GM21737 (cell line): ENCODE measurements at regions not wholly inside any gene's neighbourhood (a gene's known extent, or its start where the extent isn't known, plus 50 kb on each side); places are given as distances from the start of the nearest gene placed in this dataset.
"Not testable (repeated sequence)": the region's sequence is repeated elsewhere in the genome, so short reads cannot be mapped to it uniquely, and the experiment has no call there.

ENCODE experiments used
- ATAC-seq: cut with Tn5 transposase; IDR thresholded peaks from one replicate; pipeline ENCODE4 v1.9.1; 2021; ENCODE audit warnings: mild to moderate bottlenecking, moderate library complexity; ENCODE audit not compliant: unreplicated experiment

GRCh38 chr2:4029081-4029480 lies 325.7 kb downstream of the DCDC2C start:
- ATAC-seq: no peak

- ATAC-seq: no peak
These were observed 336.5 kb downstream of the DCDC2C start for GRCh38 chr2:4039896-4040295.

DNA sequence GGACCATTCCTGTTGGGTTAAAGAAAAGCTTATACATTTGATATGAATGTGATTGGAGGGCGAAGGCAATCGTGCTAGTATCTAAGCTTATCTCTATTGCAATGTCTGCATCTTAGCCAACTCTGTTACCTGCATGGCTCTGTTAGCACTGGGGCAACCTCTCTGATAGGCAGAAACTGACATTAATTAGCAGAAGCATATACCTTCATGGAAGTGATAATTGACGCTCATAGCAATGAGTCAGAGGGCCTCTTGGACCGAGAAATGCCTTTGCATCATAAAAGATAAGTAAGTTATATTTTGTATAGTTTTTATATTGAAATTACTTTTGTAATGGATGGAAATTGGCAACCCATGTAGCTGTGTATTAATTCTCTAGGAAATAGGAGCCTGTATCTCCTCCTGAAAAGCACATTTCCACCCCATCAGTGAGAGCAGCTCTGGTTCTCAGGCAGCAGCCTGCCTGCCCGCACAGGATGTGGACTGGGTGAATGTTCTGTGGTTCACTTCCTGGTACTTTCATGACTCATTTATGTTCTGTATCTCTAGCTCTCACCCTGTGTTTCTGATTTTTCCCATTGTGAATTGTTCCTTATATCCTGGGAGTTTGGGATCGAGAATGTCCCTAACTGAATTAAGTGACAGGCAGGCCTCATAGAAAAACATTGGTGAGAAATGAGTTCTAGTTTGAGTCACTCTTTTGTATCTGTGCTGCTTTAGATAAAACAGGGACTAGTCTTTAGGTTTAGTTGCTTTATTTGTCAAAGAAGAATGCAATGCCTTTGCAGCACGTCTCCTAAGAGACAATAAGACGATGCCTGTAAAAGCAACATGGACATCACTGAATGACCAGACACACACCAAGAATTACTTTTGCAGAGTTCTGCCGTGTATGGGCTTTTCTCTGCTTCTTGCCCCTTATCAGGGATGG lies 344.9 kb downstream of the DCDC2C start:
- no peak for ATAC-seq

GRCh38 chr2:4049463-4049862 lies 346.1 kb downstream of the DCDC2C start:
- no peak for ATAC-seq

- ATAC-seq: no peak
These were observed 350.6 kb downstream of the DCDC2C start for GRCh38 chr2:4053769-4054493.

- ATAC-seq: no peak
These were observed 362.8 kb downstream of the DCDC2C start for GRCh38 chr2:4066217-4066616.

DNA sequence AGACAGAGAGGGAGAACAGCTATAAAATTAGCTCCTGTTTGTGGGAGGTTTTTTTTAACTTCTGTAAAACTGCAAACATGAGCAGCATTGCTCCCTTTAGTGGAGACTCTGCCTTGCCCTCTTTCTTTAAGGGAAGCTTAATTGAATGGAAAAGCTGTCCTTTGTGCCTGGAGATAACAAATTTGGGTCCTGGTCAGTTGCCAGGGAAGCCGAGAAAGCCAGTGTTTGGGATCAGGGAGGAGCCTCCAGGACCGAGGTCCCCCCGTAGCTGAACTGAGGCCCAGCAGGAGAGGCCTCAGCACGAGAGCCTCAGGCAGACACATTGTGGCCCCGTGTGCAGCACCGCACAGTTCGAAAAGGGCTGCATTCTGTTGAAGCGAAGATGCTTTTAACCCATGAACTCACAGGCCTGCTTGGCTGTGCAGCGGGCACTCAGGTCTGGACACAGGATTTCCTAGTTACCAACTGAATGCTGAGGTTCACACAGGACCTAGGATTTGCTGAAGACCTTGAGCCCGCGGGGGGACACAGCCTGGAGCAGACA lies 369.7 kb downstream of the DCDC2C start:
- ATAC-seq: no peak

DNA sequence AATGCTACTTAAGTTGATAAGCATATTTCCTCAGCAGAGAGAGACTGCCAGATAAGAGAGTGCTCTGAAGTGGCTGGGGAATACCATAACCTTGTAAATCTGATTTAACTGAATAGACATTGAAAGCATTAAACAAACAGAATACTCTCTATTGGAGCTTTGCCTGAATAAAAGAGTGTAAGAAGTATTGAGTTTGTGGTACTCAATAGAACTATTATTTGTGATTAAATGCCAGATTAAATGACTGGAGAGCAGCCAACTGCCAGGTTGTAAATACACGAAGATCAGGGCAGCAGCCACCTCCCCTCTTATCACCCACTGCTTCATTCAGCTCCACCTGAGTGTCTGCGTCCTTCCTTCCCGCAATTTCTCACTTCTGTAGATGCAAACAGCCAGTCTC lies 373.6 kb downstream of the DCDC2C start:
- ATAC-seq: no peak

DNA sequence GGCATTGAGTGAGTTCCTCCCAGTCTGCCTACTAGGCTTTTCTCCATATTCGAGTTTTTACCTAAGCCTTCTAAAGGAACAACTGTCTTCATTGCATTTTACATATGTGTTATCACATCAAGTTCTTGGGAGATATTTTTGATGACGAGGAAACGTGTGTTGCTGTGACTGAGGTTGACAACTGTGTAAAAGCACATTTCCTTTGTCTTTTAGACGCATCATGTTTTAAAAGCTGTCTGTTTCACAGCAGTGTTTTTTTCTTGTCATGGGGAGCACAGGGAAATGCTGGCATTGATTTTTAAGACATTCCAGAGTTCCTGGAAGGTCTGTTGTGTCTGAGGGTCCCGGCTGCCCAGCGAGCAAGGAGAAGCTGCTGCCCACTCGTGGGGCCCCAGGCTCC lies 381.8 kb downstream of the DCDC2C start:
- no peak for ATAC-seq

DNA sequence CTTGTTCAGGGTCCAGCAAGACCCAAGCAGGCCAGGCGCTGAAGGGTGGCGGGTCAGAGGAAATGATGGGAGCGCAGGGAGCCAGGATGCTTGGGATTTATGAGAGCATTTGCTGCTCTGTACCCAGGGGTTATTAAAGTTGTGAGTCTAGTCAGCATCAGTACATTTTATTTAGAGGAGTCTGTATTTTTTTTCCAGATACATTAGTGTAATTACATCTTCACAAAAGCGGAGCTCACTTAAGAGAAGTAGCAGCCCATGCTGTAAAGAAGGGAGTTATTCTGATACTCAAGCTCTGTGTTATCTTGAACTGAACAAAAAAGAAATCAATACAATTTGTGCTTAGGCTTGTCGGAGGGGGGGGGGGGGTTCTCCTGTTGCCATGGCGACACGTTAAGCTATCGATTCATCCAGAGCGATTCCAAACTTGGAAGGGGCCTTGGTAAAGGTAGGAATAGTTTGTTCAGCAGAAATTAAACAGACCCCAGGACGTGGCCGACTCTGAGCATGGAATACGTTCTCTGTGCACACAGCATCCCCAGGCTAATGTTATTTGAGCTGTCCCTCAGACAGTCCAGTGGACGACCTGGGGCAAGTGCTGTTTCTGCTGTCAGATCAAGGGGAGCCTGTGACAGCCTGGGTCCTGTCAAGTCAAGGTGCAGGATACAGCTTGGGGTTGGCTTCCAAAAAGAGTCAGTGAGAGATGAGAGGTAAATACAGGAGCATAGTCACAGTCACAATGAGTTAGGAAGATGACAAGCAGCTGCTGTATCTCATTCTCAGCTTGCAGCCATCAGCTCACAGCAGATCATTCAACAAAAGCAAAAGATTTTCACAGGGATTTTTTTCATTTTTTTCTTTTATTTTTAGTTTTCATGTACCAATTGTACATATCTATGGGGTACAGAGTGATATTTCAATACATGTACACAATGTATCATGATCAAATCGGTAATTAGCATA lies 387.6 kb downstream of the DCDC2C start:
- ATAC-seq: no peak

GRCh38 chr2:4091869-4092268 lies 388.5 kb downstream of the DCDC2C start:
- ATAC-seq: no peak

DNA sequence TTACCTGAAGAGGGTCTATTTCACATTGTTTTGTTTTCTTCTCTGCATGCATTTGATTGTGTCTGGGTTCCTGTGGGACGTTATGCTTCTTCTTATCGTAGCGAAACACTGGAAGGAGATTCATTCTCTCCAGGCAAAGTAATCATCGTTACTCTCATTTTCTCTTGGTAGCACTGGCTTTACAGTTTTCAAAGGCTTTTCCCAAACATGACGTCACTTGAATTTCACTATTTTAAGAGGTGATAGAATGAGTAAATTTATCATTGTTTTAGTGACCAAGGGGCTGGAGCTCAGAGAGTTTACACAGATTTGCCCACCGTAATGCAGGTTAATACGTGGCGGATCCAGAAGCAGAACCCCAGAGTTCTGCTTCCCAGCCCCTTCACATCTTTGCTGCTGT lies 391.4 kb downstream of the DCDC2C start:
- ATAC-seq: no peak

- no peak for ATAC-seq
These were observed 393.8 kb downstream of the DCDC2C start for GRCh38 chr2:4096978-4097766.

GRCh38 chr2:4098137-4098536 lies 394.8 kb downstream of the DCDC2C start:
- no peak for ATAC-seq

DNA sequence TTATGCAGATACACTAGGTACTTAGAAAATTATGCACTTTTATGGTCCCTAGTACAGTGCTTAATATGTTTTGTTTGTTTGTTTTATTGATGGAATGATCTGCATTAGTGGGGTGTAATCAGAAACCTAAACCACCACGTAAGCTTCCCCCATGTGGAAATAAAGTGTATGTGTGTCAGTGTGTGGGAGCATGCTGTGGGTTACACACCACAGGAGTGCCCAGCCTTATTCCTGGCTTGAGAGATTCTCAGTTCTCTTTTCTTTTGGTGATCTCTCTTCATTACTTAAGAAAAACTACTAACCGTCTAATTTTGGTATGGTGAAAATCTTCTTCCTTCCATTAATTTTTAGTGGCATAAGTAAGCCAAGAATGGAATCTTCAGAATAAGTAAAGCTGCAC lies 398.6 kb downstream of the DCDC2C start:
- ATAC-seq: no peak

- ATAC-seq: no peak
These were observed 403.8 kb downstream of the DCDC2C start for GRCh38 chr2:4107179-4107578.

DNA sequence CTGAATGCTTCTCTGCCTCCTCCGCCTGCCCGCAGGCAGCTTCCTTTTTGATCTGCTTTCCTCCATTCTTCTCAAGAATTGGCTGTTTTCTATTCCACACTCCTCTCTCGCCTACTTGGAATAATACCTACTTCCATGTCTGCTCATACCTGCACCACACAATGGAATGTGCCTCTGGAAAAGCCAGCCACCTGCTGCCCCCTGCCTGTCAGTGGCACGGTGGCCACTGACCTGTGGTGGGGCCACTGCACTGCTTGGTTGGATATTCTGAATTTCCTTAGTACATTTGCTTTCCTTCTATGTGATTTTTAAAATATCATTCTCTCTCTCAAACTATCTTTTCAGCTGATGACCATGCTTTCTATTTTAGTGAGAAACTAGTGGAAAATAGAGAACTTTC lies 406.9 kb downstream of the DCDC2C start:
- ATAC-seq: no peak

- not testable (repeated sequence) for ATAC-seq
These were observed 412.1 kb downstream of the DCDC2C start for GRCh38 chr2:4115435-4115834.

- no peak for ATAC-seq
These were observed 419.4 kb downstream of the DCDC2C start for GRCh38 chr2:4122726-4123125.

- no peak for ATAC-seq
These were observed 427.3 kb downstream of the DCDC2C start for GRCh38 chr2:4130651-4131050.
